Gastrocnemius medialis (tissue), 4 donors: ENCODE measurements at regions not wholly inside any gene's neighbourhood (a gene's known extent, or its start where the extent isn't known, plus 50 kb on each side); places are given as distances from the start of the nearest gene placed in this dataset.

ENCODE experiments used
- ATAC-seq, 2 donors: fragments of 150-250 bp; one replicate each; pipeline ENCODE4 v1.9.1; 2016
- DNase-seq, 2 donors: peaks; one replicate each; pipeline ENCODE4 v3.0.0-alpha.2; 2019
- H3K27ac ChIP-seq, 4 donors: fragments of 200-600 bp; sonication (generic); 1 replicate in 1 of 4; 2 replicates in 3 of 4; pipeline ENCODE4 v1.5.1; 2016 to 2018; ENCODE audit warnings: mild to moderate bottlenecking in 2 of 4, moderate library complexity in 1 of 4
- H3K27me3 ChIP-seq, 3 donors: fragments of 200-600 bp; sonication (generic) in 2 of 3; 1 replicate in 1 of 3; 2 replicates in 2 of 3; pipeline versions ENCODE4 v1.5.1 to v1.6.0; 2016 to 2019; ENCODE audit warnings: mild to moderate bottlenecking in 1 of 3, moderate library complexity in 1 of 3
- H3K36me3 ChIP-seq, 2 donors: fragments of 200-600 bp; sonication (generic) in 1 of 2; one replicate each; pipeline ENCODE4 v1.5.1; 2017 to 2018
- H3K4me1 ChIP-seq, 2 donors: fragments of 200-600 bp; sonication (generic) in 1 of 2; one replicate each; pipeline ENCODE4 v1.5.1; 2016 to 2017; ENCODE audit warnings: mild to moderate bottlenecking in 2 of 2
- H3K4me3 ChIP-seq, 4 donors: fragments of 200-600 bp; sonication (generic) in 3 of 4; 1 replicate in 1 of 4; 2 replicates in 3 of 4; pipeline ENCODE4 v1.5.1; 2016 to 2019; ENCODE audit warnings: mild to moderate bottlenecking in 2 of 4
- H3K9me3 ChIP-seq, 3 donors: fragments of 200-600 bp; sonication (generic) in 2 of 3; 1 replicate in 1 of 3; 2 replicates in 2 of 3; pipeline ENCODE4 v1.5.1; 2016 to 2019
- POLR2A ChIP-seq, 2 donors: fragments of 450-650 bp; IDR thresholded peaks; one replicate each; pipeline ENCODE4 v1.6.1; 2017; ENCODE audit warnings: antibody characterized with exemption in 2 of 2, mild to moderate bottlenecking in 2 of 2, moderate library complexity in 2 of 2
- in situ Hi-C, 4 donors: fragments of 200-750 bp; cut with MboI; loops; one replicate each; pipeline versions ENCODE4 v1.15.0 to v1.8.0; 2017; ENCODE audit warnings: low sequenced_read_pairs in 4 of 4
- intact Hi-C: fragments of 100-400 bp; cut with DNase I; formaldehyde crosslinking; loops from one replicate; pipeline ENCODE4 v1.15.1; 2023; ENCODE audit warnings: low total_unique reads
- TF ChIP-seq, protein P1 (sequence below), 5 experiments: fragments of 450-650 bp in 3 of 5; fragments of 200-600 bp in 2 of 5; sonication (generic) in 2 of 5; IDR thresholded peaks in 4 of 5; conservative IDR thresholded peaks in 1 of 5; 1 replicate in 4 of 5; 2 replicates in 1 of 5; pipeline ENCODE4 v1.5.1; 2016 to 2019; ENCODE audit warnings: antibody characterized with exemption in 5 of 5, mild to moderate bottlenecking in 3 of 5, moderate library complexity in 3 of 5

GRCh38 chr5:116883875-116884274, 309.3 kb upstream of the SEMA6A start:
- in situ Hi-C loops (no loop called here), intact Hi-C loops (no loop called here)
- Histone ChIP-seq H3K27ac (no peak overlapping the region), H3K27me3 (no peaks in the 10 kb centered on the region), H3K9me3 (no peaks in the 10 kb centered on the region), H3K4me3 (no peak overlapping the region), H3K4me1 (no peaks in the 10 kb centered on the region), H3K36me3 (no peaks in the 10 kb centered on the region)
- DNase-seq (no peak), ATAC-seq (no peak)
- no peak for TF ChIP-seq POLR2A (IDR thresholded peaks at IDR 0.05)
- TF ChIP-seq, protein P1, sequence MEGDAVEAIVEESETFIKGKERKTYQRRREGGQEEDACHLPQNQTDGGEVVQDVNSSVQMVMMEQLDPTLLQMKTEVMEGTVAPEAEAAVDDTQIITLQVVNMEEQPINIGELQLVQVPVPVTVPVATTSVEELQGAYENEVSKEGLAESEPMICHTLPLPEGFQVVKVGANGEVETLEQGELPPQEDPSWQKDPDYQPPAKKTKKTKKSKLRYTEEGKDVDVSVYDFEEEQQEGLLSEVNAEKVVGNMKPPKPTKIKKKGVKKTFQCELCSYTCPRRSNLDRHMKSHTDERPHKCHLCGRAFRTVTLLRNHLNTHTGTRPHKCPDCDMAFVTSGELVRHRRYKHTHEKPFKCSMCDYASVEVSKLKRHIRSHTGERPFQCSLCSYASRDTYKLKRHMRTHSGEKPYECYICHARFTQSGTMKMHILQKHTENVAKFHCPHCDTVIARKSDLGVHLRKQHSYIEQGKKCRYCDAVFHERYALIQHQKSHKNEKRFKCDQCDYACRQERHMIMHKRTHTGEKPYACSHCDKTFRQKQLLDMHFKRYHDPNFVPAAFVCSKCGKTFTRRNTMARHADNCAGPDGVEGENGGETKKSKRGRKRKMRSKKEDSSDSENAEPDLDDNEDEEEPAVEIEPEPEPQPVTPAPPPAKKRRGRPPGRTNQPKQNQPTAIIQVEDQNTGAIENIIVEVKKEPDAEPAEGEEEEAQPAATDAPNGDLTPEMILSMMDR (IDR thresholded peaks at IDR 0.05 in 4 of 5, conservative IDR thresholded peaks at IDR 0.05 in 1 of 5): no peak

GRCh38 chr5:116881921-116882531, 307.4 kb upstream of the SEMA6A start:
- no peak for ATAC-seq
- H3K4me1 ChIP-seq: no peaks in the 10 kb centered on the region
- TF ChIP-seq POLR2A (IDR thresholded peaks at IDR 0.05): no peak
- TF ChIP-seq, protein P1 (IDR thresholded peaks at IDR 0.05 in 4 of 5, conservative IDR thresholded peaks at IDR 0.05 in 1 of 5): no peak
- H3K9me3 ChIP-seq: no peaks in the 10 kb centered on the region
- intact Hi-C loops: no loop called here
- in situ Hi-C loops: no loop called here
- H3K27ac ChIP-seq: no peak overlapping the region
- H3K27me3 ChIP-seq: no peaks in the 10 kb centered on the region
- no peak overlapping the region for H3K4me3 ChIP-seq
- DNase-seq: no peak
- H3K36me3 ChIP-seq: no peaks in the 10 kb centered on the region

GRCh38 chr5:116880601-116881000, 306.0 kb upstream of the SEMA6A start:
- Histone ChIP-seq H3K27ac (no peak overlapping the region), H3K4me1 (no peaks in the 10 kb centered on the region), H3K27me3 (no peaks in the 10 kb centered on the region), H3K4me3 (no peak overlapping the region), H3K9me3 (no peaks in the 10 kb centered on the region), H3K36me3 (no peaks in the 10 kb centered on the region)
- no peak for TF ChIP-seq POLR2A (IDR thresholded peaks at IDR 0.05)
- TF ChIP-seq, protein P1 (IDR thresholded peaks at IDR 0.05 in 4 of 5, conservative IDR thresholded peaks at IDR 0.05 in 1 of 5): no peak
- ATAC-seq (no peak), DNase-seq (no peak)
- intact Hi-C loops: no loop called here
- in situ Hi-C loops: no loop called here

DNA sequence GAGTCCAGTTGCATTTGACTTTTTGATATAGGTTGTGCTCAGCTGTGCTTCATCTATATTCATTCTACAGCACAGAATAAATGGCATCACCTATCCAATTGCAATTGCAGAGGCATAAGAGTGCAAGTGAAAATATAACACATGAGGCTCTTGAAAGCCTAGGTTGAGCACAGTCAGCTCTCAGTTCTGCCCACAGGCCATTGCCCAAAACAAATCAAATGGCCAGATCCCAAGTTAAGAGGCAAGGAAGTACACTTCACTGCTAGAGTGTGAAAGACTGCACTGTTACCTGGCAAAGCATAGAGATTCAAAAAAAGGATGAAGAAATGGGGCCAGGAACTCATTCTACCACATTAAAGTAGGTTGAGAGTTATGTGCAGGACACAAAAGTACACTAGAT, 305.5 kb upstream of the SEMA6A start:
- TF ChIP-seq, protein P1 (IDR thresholded peaks at IDR 0.05 in 4 of 5, conservative IDR thresholded peaks at IDR 0.05 in 1 of 5): no peak
- no peak for TF ChIP-seq POLR2A (IDR thresholded peaks at IDR 0.05)
- intact Hi-C loops: no loop called here
- Histone ChIP-seq H3K4me3 (no peak overlapping the region), H3K27me3 (no peaks in the 10 kb centered on the region), H3K27ac (no peak overlapping the region), H3K9me3 (no peaks in the 10 kb centered on the region), H3K36me3 (no peaks in the 10 kb centered on the region), H3K4me1 (no peaks in the 10 kb centered on the region)
- in situ Hi-C loops: no loop called here
- ATAC-seq (no peak), DNase-seq (no peak)
